WI38 (cell line): ENCODE measurements at regions not wholly inside any gene's neighbourhood (a gene's known extent, or its start where the extent isn't known, plus 50 kb on each side); places are given as distances from the start of the nearest gene placed in this dataset.

Source experiments
- H3K4me3 ChIP-seq: 2 replicates; pipeline ENCODE4 v1.5.1; 2011; ENCODE audit warnings: low read depth, mild to moderate bottlenecking, control low read depth, low read length
- CTCF ChIP-seq: IDR thresholded peaks from 2 replicates; pipeline ENCODE4 v1.5.1; 2012; ENCODE audit warnings: low read depth, mild to moderate bottlenecking, control low read depth, low read length

- peak; percentile 75 for TF ChIP-seq CTCF
- no peak overlapping the region for H3K4me3 ChIP-seq
Measured at GRCh38 chr1:55378582-55378981, 163.4 kb upstream of the USP24 start.

- TF ChIP-seq CTCF = no peak
- no peak overlapping the region for H3K4me3 ChIP-seq
Measured at GRCh38 chr1:55376897-55377296, 161.7 kb upstream of the USP24 start.

GRCh38 chr1:55375617-55376258 lies 160.6 kb upstream of the USP24 start:
- no peak overlapping the region for H3K4me3 ChIP-seq
- TF ChIP-seq CTCF = peak; percentile 91

GRCh38 chr1:55374801-55375616 lies 159.8 kb upstream of the USP24 start:
- no peak for TF ChIP-seq CTCF

GRCh38 chr1:55374216-55374615 lies 159.1 kb upstream of the USP24 start:
- TF ChIP-seq CTCF = no peak
- H3K4me3 ChIP-seq = no peak overlapping the region

More at GRCh38 chr1:55374801-55375616, 159.8 kb upstream of the USP24 start:
- H3K4me3 ChIP-seq = no peak overlapping the region

GRCh38 chr1:55369474-55369873 lies 154.3 kb upstream of the USP24 start:
- H3K4me3 ChIP-seq = no peak overlapping the region
- TF ChIP-seq CTCF = no peak

- TF ChIP-seq CTCF = no peak
- no peak overlapping the region for H3K4me3 ChIP-seq
Measured at GRCh38 chr1:55368698-55369097, 153.5 kb upstream of the USP24 start.
